ENCODE measurements at regions not wholly inside any gene's neighbourhood (a gene's known extent, or its start where the extent isn't known, plus 50 kb on each side); places are given as distances from the start of the nearest gene placed in this dataset.

GRCh38 chr9:89655990-89656657 is 51.3 kb downstream of the GADD45G start:
- FAIRE-seq = no peak

- no peak for FAIRE-seq
These were observed 52.5 kb downstream of the GADD45G start for GRCh38 chr9:89657295-89657694.

GRCh38 chr9:89657765-89658164 is 53.0 kb downstream of the GADD45G start:
- FAIRE-seq = no peak

GRCh38 chr9:89658401-89658800 is 53.6 kb downstream of the GADD45G start:
- FAIRE-seq = no peak

- FAIRE-seq = no peak
These were observed 54.1 kb downstream of the GADD45G start for GRCh38 chr9:89658931-89659330.

- no peak for FAIRE-seq
These were observed 54.7 kb downstream of the GADD45G start for GRCh38 chr9:89659473-89659872.

- no peak for FAIRE-seq
These were observed 55.3 kb downstream of the GADD45G start for GRCh38 chr9:89659891-89660685.

- FAIRE-seq = no peak
These were observed 56.7 kb downstream of the GADD45G start for GRCh38 chr9:89661391-89661949.

- no peak for FAIRE-seq
These were observed 57.3 kb downstream of the GADD45G start for GRCh38 chr9:89661956-89662717.

GRCh38 chr9:89662718-89663613 is 58.2 kb downstream of the GADD45G start:
- FAIRE-seq = no peak

- FAIRE-seq = no peak
These were observed 58.8 kb downstream of the GADD45G start for GRCh38 chr9:89663614-89663970.

GRCh38 chr9:89664010-89664409 is 59.2 kb downstream of the GADD45G start:
- FAIRE-seq = no peak

- FAIRE-seq = no peak
These were observed 60.1 kb downstream of the GADD45G start for GRCh38 chr9:89664896-89665329.

GRCh38 chr9:89666364-89666763 is 61.6 kb downstream of the GADD45G start:
- FAIRE-seq = no peak

GRCh38 chr9:89666950-89667349 is 62.1 kb downstream of the GADD45G start:
- FAIRE-seq = no peak

GRCh38 chr9:89667726-89668125 is 62.9 kb downstream of the GADD45G start:
- FAIRE-seq = no peak

- no peak for FAIRE-seq
These were observed 63.5 kb downstream of the GADD45G start for GRCh38 chr9:89668216-89668865.

- no peak for FAIRE-seq
These were observed 64.0 kb downstream of the GADD45G start for GRCh38 chr9:89668866-89669246.

- FAIRE-seq = no peak
These were observed 64.6 kb downstream of the GADD45G start for GRCh38 chr9:89669361-89669842.

- FAIRE-seq = no peak
These were observed 65.3 kb downstream of the GADD45G start for GRCh38 chr9:89670114-89670513.

- no peak for FAIRE-seq
These were observed 66.1 kb downstream of the GADD45G start for GRCh38 chr9:89670801-89671434.
